Peyer's patch (tissue), 4 donors: ENCODE measurements at regions not wholly inside any gene's neighbourhood (a gene's known extent, or its start where the extent isn't known, plus 50 kb on each side); places are given as distances from the start of the nearest gene placed in this dataset.

Source experiments
- DNase-seq, 3 donors: peaks; one replicate each; pipeline ENCODE4 v3.0.0-alpha.2; 2017 to 2019
- H3K27ac ChIP-seq, 4 donors: fragments of 200-600 bp; sonication (generic); one replicate each; pipeline ENCODE4 v1.5.1; 2016 to 2019
- H3K27me3 ChIP-seq, 2 donors: fragments of 200-600 bp; sonication (generic); one replicate each; pipeline ENCODE4 v1.5.1; 2019
- H3K36me3 ChIP-seq, 3 donors: fragments of 200-600 bp; sonication (generic); one replicate each; pipeline ENCODE4 v1.5.1; 2016 to 2019
- H3K4me1 ChIP-seq, 4 donors: fragments of 200-600 bp; sonication (generic); one replicate each; pipeline ENCODE4 v1.5.1; 2016 to 2019
- H3K4me3 ChIP-seq, 4 donors: fragments of 200-600 bp; sonication (generic); 1 replicate in 3 of 4; 2 replicates in 1 of 4; pipeline ENCODE4 v1.5.1; 2016 to 2019; ENCODE audit warnings: mild to moderate bottlenecking in 1 of 4
- H3K9me3 ChIP-seq, 4 donors: fragments of 200-600 bp; sonication (generic); one replicate each; pipeline ENCODE4 v1.5.1; 2016 to 2019; ENCODE audit warnings: mild to moderate bottlenecking in 1 of 4
- CTCF ChIP-seq, 6 experiments: fragments of 450-650 bp in 4 of 6; fragments of 200-600 bp in 2 of 6; sonication (generic) in 1 of 6; IDR thresholded peaks; one replicate each; pipeline ENCODE4 v1.5.1; 2017 to 2019; ENCODE audit warnings: antibody characterized with exemption in 6 of 6, mild to moderate bottlenecking in 3 of 6, moderate library complexity in 1 of 6
- POLR2A ChIP-seq, 2 donors: fragments of 450-650 bp; IDR thresholded peaks; one replicate each; pipeline ENCODE4 v1.5.1; 2017; ENCODE audit warnings: antibody characterized with exemption in 2 of 2, mild to moderate bottlenecking in 2 of 2, moderate library complexity in 2 of 2

GRCh38 chr15:100707229-100707628 lies 104.8 kb downstream of the ASB7 start:
- TF ChIP-seq POLR2A (IDR thresholded peaks at IDR 0.05) (no peak), CTCF (IDR thresholded peaks at IDR 0.05) (no peak)
- peak in 1 of 3 donors; percentile 23 for DNase-seq
- Histone ChIP-seq H3K9me3 (no peaks in the 10 kb centered on the region), H3K27me3 (no peaks in the 10 kb centered on the region), H3K4me3 (no peak overlapping the region), H3K27ac (no peak overlapping the region), H3K4me1 (no peaks in the 10 kb centered on the region), H3K36me3 (no peaks in the 10 kb centered on the region)

GRCh38 chr15:100708916-100709315 lies 106.5 kb downstream of the ASB7 start:
- Histone ChIP-seq H3K36me3 (no peaks in the 10 kb centered on the region), H3K9me3 (no peaks in the 10 kb centered on the region), H3K27ac (no peak overlapping the region), H3K27me3 (no peaks in the 10 kb centered on the region), H3K4me1 (peaks cover 0 to 9% (median 0%) of the 10 kb centered on the region in 4 donors), H3K4me3 (no peak overlapping the region)
- TF ChIP-seq POLR2A (IDR thresholded peaks at IDR 0.05) (no peak), CTCF (IDR thresholded peaks at IDR 0.05) (no peak)
- DNase-seq: no peak

GRCh38 chr15:100710222-100710621 lies 107.8 kb downstream of the ASB7 start:
- Histone ChIP-seq H3K36me3 (no peaks in the 10 kb centered on the region), H3K27ac (no peak overlapping the region), H3K4me3 (no peak overlapping the region), H3K4me1 (peaks cover 0 to 9% (median 0%) of the 10 kb centered on the region in 4 donors), H3K27me3 (no peaks in the 10 kb centered on the region), H3K9me3 (no peaks in the 10 kb centered on the region)
- no peak for DNase-seq
- TF ChIP-seq POLR2A (IDR thresholded peaks at IDR 0.05) (no peak), CTCF (IDR thresholded peaks at IDR 0.05) (no peak)

GRCh38 chr15:100710744-100711515 lies 108.5 kb downstream of the ASB7 start:
- no peak for DNase-seq
- H3K27ac ChIP-seq: no peak overlapping the region
- no peak overlapping the region for H3K4me3 ChIP-seq

GRCh38 chr15:100711516-100712021 lies 109.2 kb downstream of the ASB7 start:
- Histone ChIP-seq H3K4me1 (peaks cover 0 to 9% (median 0%) of the 10 kb centered on the region in 4 donors), H3K27ac (peak overlapping the region in 1 of 4 donors; percentile 75), H3K4me3 (no peak overlapping the region), H3K27me3 (no peaks in the 10 kb centered on the region), H3K9me3 (no peaks in the 10 kb centered on the region), H3K36me3 (no peaks in the 10 kb centered on the region)
- TF ChIP-seq POLR2A (IDR thresholded peaks at IDR 0.05): no peak
- TF ChIP-seq CTCF (IDR thresholded peaks at IDR 0.05): no peak
- DNase-seq: no peak

More at GRCh38 chr15:100710744-100711515, 108.5 kb downstream of the ASB7 start:
- Histone ChIP-seq H3K36me3 (no peaks in the 10 kb centered on the region), H3K4me1 (peaks cover 0 to 9% (median 0%) of the 10 kb centered on the region in 4 donors), H3K27me3 (no peaks in the 10 kb centered on the region), H3K9me3 (no peaks in the 10 kb centered on the region)
- no peak for TF ChIP-seq CTCF (IDR thresholded peaks at IDR 0.05)
- no peak for TF ChIP-seq POLR2A (IDR thresholded peaks at IDR 0.05)
